HL-60/S4 treated with phorbol 12-myristate 13-acetate at 8.2 ng/mL for 4 days and 3 days (cell line): ENCODE measurements at regions not wholly inside any gene's neighbourhood (a gene's known extent, or its start where the extent isn't known, plus 50 kb on each side); places are given as distances from the start of the nearest gene placed in this dataset.

Experiments used
- in situ Hi-C: fragments of 300-500 bp; cut with MboI; formaldehyde crosslinking; loops from 2 replicates; pipeline ENCODE4 v1.15.0; 2022; ENCODE audit warnings: low sequenced_read_pairs

- in situ Hi-C loops: no loop called here
These were observed 161.2 kb downstream of the PLPP3 start for GRCh38 chr1:56418151-56418631.

- in situ Hi-C loops: no loop called here
These were observed 161.7 kb downstream of the PLPP3 start for GRCh38 chr1:56417646-56418045.

GRCh38 chr1:56416495-56416894 lies 162.9 kb downstream of the PLPP3 start:
- in situ Hi-C loops: no loop called here

GRCh38 chr1:56415720-56416119 lies 163.6 kb downstream of the PLPP3 start:
- in situ Hi-C loops: no loop called here

- in situ Hi-C loops: no loop called here
These were observed 164.1 kb downstream of the PLPP3 start for GRCh38 chr1:56415258-56415657.

- in situ Hi-C loops: no loop called here
These were observed 164.6 kb downstream of the PLPP3 start for GRCh38 chr1:56414728-56415224.

- in situ Hi-C loops: no loop called here
These were observed 165.6 kb downstream of the PLPP3 start for GRCh38 chr1:56413671-56414199.

- in situ Hi-C loops: no loop called here
These were observed 167.7 kb downstream of the PLPP3 start for GRCh38 chr1:56411484-56412180.

GRCh38 chr1:56411021-56411420 lies 168.3 kb downstream of the PLPP3 start:
- in situ Hi-C loops: no loop called here

- in situ Hi-C loops: no loop called here
These were observed 169.0 kb downstream of the PLPP3 start for GRCh38 chr1:56410405-56410804.

GRCh38 chr1:56409112-56409691 lies 170.2 kb downstream of the PLPP3 start:
- in situ Hi-C loops: no loop called here

- in situ Hi-C loops: no loop called here
These were observed 172.5 kb downstream of the PLPP3 start for GRCh38 chr1:56406821-56407220.

- in situ Hi-C loops: no loop called here
These were observed 174.8 kb downstream of the PLPP3 start for GRCh38 chr1:56404561-56405030.

GRCh38 chr1:56404066-56404465 lies 175.3 kb downstream of the PLPP3 start:
- in situ Hi-C loops: no loop called here

- in situ Hi-C loops: no loop called here
These were observed 176.0 kb downstream of the PLPP3 start for GRCh38 chr1:56403321-56403720.

- in situ Hi-C loops: no loop called here
These were observed 178.2 kb downstream of the PLPP3 start for GRCh38 chr1:56401191-56401590.

GRCh38 chr1:56400526-56400925 lies 178.8 kb downstream of the PLPP3 start:
- in situ Hi-C loops: no loop called here

- in situ Hi-C loops: no loop called here
These were observed 179.6 kb downstream of the PLPP3 start for GRCh38 chr1:56399795-56400194.

GRCh38 chr1:56399326-56399725 lies 180.0 kb downstream of the PLPP3 start:
- in situ Hi-C loops: no loop called here

- in situ Hi-C loops: no loop called here
These were observed 181.5 kb downstream of the PLPP3 start for GRCh38 chr1:56397811-56398231.

- in situ Hi-C loops: no loop called here
These were observed 182.0 kb downstream of the PLPP3 start for GRCh38 chr1:56397409-56397808.

GRCh38 chr1:56396581-56396980 lies 182.8 kb downstream of the PLPP3 start:
- in situ Hi-C loops: no loop called here
